GM18861 (cell line): ENCODE measurements at regions not wholly inside any gene's neighbourhood (a gene's known extent, or its start where the extent isn't known, plus 50 kb on each side); places are given as distances from the start of the nearest gene placed in this dataset.

Experiments
- ATAC-seq: cut with Tn5 transposase; IDR thresholded peaks from one replicate; pipeline ENCODE4 v1.9.1; 2021; ENCODE audit not compliant: unreplicated experiment

DNA sequence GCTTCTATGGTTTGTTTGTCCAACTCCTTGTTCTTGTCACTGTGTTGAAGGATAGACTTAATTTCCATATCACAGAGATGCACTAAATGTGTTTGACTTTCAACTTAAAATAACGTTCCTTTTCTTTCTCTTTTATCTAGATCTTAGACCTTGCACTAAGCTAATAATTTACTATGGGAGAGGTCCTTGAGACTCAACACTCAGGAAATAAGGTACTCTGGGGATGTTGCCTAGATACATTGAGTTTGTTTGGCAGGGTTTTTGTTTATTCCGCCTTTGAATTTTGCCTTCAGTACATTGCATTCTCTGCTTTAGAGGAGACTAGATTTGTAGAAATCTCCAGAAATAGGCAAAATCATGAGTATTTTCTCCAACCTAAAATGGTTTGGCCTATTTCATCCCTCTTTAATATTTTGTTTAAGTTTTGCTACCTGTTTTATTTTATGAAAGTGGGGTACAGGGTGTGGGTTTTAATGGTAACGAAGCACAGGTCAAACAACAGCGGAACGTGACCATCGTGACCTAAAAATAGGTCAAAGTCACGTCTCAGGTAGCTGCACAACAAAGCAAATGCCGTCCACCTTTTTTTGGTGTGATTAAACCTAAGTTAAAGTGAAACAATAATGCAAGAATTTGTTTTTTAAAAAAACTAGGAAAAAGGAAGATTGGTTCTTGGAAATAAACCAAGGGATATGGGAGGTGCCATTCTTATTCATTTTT is 115.3 kb upstream of the CPSF6 start:
- ATAC-seq = no peak

DNA sequence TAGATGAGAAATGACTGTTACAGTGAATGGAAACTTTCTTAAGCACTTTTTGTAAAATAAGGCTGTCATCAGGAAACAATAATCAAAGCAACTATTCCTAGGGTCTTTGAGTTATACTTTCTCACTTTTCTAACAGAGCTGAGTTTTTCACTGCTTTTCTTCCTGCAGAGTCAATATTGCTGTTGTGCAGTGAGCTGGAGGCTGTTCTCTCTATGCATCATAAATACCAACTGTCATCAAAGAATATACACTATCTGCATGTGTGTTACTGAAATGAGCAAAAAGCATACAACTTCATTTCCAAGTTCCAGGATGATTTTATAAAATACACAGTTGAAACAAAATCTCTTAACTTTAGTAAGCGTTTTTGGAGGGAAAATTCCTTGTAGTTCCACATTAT is 110.4 kb upstream of the CPSF6 start:
- ATAC-seq = no peak

DNA sequence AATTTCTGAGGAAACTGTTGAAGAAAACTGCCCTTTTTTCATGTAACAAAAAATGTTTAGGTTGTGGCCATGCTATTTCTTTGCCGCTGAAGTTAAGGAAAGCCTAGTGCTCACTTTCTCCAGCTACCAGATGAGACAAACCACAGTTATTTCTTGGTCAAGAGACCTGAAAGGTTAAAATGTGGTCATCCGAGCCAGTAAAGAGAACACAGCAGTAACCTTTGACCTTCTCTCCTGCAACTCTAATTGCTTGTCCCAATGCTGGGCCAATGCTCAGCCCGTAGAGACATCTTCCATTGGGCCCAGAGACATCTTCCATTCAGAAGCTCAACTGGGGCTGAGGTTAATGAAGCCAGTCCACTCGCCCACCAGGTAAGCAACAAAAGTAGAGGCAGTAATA is 109.8 kb upstream of the CPSF6 start:
- ATAC-seq = no peak

DNA sequence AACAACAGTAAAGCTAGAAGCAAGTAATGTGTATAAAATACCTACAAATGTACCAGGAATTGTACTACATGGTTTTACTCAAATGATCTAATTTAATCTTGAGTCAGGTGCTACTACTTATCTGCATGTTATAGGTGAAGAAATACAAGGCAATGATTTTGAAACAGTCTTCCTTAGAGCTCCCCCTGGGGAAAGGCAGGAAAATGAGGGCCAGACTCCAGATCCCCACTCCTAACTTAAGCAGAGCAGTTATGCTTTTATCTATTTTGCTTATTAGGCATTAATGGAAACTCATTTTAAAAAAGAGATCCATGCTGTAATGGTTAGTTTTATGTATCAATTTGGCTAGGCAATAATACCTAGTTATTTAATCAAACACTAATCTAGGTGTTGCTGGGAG is 109.3 kb upstream of the CPSF6 start:
- no peak for ATAC-seq

DNA sequence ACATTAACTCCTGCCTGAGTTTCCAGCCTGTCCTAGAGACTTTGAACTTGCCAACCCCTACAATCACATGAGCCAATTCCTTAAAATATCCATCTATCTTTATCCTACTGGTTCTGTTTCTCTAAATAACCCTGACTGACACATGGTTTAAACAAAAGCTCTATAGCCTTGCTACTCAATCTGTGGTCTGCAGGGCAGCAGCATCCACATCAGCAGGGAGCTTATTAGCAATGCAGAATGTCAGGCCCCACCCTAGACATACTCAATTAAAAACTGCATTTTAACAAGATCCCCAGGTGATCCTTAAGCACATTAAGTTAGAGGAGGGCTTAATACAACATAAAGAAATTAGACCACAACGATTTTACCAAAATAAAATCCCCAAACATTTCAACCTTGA is 108.3 kb upstream of the CPSF6 start:
- no peak for ATAC-seq

DNA sequence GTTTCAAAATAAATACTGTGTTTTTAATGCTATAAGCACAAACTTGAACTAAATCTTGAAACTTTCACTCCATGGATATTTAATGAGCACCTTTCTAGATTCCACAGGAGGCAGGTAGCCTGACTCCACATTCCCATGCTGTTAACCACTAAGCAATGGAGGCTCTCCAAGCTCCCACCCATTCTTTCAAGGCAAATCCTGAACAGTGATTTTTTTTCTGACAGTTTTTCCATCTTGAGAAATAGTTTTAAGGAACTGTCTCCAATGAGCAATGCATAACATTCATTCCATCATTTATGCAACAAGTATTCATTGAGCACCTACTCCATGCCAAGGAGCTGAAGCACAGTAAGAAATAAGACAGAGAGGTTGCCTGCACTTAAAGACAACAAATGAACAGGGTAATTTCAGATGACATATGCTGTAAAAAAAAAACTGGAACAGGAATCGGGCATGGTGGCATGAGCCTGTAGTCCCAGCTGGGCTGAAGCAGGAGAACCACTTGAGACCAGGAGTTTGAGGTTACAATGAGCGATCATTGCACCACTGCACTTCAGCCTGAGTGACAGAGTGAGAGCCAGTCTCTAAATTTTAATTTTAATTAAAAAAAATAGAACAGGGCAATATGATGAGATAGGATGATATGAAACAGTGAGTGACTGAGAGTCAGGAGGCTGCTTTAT is 102.3 kb upstream of the CPSF6 start:
- ATAC-seq = no peak

DNA sequence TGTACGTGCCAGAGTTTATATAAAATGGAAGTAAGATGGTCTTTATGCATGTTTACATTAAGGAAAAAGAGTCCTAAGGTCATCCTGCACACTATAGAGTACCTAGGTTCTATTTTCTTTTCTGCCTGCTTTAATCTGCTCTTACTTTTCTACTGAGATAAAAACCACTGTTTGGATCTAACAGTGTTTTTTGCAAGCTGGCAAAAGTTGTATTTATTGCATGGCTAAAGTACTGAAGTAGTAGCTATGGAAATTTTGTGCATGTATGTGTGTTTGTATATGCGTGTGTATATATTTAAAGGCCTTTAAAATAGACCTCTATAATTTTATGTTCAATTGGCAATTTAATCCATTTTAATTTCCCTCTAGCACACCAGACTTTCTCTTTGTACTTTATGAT is 98.3 kb upstream of the CPSF6 start:
- no peak for ATAC-seq

DNA sequence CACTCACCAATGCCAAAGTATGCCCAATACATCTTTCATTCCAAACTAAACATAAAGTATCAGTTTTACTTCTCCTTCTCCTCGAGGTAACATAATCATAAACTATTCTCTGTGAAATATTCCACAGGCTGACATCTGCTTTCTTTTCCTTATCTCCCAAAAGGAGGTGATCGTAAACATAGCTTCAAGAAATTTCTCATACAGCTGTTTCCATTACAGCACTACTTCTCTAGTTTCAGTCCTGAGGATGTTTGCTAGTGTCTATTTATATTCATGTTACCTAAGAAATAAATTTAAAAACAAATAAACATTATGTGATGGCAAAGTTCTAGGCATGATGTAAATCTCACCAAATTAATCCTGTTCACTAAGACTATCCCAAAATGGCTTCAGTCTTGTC is 90.1 kb upstream of the CPSF6 start:
- no peak for ATAC-seq

DNA sequence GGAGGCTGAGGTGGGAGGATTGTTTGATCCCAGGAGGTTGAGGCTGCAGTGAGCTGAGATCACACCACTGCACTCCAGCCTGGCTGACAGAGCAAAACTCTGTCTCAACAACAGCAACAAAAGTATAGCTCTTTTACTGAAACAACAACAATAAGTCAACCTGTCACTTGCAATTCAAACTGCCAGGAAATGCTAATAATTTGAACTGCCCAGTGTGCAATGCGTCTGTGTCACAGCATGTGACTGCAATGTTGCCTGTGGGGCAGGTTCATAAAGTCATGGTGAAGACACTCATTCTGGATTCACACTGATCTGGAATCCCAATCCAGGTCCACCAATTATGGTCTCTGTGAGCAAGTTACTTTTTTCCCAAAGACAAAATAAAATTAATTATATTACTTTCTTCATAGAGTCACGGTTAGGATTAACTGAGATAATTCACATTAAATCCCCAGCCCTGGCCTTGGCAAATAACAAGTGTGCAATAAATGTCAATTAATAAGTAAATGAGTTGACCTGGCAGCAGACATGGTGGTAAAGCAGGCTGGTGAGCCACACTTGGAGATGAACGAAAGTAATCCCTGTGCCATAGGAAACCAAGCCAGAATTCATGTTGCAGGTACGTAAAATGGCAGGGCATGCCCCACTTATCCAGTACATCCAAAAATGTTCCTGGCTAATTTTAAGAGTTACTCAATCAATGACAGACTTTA is 89.1 kb upstream of the CPSF6 start:
- ATAC-seq = no peak

DNA sequence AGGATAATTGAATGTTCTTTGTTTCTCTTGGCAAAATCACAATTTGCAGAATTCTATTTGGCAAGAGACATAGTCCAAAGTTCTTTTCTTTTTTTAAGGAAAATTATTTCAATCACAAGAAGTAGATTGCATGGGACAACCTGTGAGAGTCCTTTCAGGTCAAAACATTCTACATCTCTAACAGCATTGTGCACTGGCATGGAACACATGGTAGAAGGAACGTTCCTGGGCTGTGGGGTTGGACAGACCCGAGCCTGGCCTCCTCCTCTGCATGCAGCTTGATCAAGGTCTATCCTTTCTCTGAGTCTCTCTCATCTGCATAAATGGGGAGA is 88.6 kb upstream of the CPSF6 start:
- no peak for ATAC-seq

DNA sequence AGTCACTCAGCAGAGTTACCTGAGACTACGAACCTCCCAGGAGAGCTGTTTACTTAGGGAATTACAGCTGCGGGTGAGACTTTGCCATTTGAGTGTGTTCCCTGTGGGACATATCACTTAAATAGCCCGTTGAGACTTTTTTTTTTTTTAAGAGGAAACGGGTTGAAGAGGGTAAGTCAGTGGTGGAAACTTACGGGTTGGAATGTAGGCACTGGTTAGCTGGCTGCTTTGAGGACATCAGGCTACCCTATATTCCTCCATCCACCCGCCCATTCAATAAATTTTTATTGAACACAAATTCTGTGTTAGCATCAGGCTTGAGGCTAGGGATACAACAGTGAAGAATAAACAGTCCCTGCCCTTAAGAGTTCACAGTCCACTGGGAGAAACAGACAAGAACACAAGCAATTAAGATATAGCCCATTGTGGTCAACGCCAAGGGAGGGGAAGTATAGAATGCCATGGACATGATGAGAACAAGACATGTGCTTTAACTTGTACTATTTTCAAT is 88.1 kb upstream of the CPSF6 start:
- ATAC-seq = no peak

DNA sequence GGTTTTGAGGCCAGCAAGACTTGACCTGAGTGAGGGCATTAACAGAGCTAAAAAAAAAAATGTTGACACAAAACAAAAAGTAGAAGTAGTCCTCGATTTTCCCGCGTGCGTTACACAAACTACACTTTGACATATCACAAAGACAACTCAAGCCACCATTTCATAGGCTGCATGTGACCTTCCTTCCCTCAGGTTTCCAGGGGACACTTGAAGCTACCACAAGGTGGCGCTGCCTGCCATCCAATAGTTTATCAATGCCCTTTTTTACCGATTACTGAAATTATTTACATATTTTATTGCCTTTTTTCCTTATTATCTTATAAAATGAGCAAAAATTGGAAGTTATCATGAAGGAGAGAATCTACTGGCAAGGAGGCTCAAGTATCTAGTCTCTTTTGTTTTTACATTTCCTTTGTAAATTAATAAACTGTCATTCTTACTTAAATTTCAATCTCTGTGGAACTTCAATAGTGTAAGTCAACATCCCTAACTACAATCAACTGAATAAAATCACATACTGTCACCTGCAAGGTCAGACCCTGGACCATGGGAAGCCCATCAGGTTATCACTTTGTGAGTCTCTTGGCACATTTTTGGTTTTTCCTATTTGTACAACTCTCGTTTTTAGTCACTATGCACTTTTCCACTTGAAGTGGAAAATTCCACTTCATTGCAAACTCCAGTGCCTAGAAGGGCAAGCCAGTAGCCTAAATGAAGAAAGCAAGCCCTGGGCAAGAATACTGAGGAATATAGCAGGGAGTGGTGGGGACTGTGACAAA is 84.6 kb upstream of the CPSF6 start:
- ATAC-seq = peak; percentile 34

DNA sequence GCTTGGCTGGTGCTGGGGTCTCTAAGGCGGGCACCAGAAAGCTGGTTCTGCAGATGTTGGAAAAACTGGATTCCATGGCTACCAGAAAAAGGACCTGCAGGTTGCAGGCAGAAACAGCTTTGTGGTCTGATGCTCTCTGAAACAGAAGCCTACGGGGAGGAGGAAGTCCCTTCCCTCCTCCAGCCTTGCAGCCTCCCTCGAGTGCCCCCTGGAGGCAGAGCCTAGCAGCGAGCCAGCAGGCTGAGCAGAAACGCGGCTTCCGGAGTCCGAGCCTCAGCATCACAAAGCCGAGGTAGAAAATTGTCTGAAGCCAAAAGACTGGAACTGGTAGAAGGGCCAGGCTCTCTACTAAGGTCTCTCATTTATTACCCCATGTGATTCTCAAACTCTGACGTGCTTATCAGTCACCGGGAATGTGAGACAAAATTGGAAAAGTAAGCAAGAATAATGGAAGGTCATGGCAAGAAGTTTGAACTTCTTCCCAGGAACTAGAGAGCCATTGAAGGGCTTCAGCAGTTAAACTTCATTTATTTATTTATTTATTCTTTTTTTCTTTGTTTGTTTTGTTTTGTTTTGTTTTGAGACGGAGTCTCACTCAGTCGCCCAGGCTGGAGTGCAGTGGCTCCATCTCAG is 82.2 kb upstream of the CPSF6 start:
- ATAC-seq = peak; percentile 94

DNA sequence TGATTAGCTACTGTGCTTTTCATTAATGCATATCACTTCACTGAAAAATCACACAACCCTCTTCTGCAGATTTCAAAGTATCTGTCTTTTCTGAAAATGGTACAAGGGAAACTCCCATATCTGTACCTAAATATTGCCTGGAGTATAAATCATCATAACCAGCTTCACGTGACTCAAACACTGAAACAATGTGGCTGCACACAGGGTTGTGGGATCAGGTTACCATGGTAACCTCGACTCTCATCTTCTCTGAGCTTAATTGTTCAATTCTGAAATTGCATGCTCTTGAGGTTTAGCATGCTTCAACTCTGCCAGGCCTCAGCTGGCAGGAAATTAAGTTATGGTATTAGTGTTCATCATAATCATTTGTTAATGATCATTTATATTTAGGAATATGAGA is 77.5 kb upstream of the CPSF6 start:
- ATAC-seq = peak; percentile 63

DNA sequence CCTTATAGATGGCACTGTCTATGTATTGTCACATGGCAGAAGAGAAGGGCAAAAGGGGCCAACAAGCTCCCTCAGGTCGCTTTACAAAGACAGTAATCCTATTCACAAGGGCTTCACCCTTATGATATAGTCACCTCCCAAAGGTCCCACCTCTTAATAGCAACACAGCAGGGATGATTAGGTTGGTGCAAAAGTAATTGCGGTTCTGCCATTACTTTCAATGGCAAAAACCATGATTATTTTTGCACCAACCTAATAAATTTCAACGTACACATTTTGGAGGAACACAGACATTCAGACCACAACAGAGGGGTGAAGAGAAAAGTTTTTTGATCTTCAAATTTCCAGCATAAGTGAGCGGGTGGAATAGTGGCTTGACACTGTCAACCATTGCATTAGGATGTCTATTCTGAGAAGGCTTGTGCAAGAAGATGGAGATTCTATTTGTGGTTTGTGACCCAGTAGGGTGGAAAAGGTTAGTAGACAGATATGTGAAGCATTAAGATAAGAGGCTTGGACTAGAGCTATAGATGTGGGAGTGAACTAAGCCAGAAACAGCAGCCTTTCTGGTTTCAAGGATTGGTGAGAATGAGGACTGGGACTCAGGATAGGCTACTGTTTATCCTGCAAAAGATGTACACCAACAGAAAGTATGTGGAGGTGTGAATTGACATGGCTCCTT is 75.5 kb upstream of the CPSF6 start:
- no peak for ATAC-seq

DNA sequence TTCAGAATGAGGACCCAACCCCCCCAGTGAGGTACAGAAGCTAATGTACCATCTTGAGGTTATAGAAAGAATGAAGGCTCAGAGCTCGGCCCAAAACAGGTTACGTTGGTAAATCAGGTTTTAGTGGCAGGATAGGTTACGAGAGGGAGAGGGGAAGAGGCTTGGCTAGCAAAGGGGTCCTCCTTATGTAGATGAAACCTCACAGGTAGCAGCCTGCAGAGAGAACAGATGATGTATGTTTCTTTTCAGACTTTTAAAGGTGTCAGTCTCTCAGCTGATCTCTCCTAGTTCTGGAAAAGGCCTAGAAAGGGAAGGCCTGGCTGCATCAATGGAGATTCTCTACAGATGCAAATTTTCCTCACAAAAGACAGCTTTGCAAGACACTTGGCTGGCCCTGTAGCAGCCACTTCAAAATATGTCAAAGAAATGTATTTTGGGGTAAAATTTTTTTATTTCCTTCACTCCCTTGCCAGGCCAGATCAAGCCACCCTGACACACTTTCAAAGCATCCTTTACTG is 71.7 kb upstream of the CPSF6 start:
- no peak for ATAC-seq

DNA sequence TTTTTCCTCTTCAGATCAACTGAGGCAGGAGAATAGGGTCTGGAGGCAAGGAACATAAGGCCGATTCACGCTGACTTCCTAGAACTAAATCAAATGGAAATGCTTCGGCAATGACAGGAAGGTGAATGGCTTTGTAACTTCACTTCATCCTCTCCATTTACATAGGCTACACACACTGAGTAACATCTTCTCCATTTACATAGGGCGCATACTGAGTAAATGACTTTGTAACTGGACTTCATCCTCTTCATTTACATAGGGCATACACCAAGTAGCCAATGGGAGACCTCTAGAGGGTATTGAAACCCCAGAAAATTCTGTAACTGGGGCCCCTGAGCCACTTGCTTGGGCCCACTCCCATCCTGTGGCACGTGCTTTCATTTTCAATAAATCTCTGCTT is 71.0 kb upstream of the CPSF6 start:
- ATAC-seq = no peak

DNA sequence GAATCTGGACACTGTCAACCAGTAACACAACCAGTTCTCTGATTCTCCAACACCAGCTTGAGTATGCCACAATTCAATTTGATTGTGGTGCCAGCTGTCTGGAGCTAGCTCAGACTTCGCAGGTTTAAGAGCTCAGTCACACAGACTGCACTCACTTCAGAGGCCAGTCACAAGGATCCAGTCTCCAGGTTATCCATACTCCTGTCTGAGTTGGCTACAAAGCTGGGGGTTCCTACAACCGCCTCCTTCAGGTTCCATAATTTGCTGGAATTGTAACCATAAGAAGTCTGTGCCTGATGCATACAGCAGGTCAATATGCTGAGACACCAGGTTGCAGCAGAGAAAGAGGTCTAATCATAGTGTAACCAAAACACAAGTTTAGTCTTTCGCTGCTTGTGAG is 70.5 kb upstream of the CPSF6 start:
- no peak for ATAC-seq

DNA sequence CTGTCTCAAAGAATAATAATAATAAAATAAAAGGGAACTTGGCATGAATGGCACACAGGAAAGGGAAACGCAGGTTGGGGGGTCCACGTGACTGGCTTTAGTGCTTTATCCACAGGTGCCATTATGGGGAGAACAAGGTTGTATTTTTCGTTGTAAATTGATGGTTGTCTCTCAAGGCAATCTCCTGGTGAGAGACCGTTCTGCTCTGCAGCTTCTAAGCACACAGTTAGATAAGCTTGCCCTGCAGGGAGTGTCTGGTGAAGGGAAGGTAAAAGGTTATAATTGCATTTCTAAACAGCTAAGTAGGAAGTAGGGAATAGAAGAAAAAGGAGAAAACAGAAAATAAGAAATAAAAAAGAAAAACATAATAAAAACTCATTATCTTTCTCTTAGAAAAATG is 69.1 kb upstream of the CPSF6 start:
- ATAC-seq = no peak

DNA sequence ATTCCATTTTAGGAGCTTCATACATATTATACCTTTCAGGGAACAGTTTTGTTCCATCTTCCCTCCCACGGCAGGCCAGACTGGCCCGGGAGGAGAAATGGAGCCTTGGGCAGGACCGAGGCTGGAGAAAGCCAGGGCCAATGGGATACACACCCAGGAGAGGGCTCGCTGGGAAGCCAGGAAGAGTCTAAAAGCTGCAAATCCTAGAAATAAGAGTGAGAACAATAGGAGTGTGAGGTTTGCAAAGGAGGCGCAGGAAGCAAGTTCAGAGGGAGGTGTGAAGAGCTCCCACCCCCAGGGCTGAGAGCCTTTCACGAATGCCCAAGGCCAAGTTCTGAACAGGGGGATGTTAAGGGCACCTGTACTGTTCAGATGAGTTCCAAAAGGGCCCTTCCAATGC is 67.5 kb upstream of the CPSF6 start:
- ATAC-seq = no peak
